ENCODE measurements at regions not wholly inside any gene's neighbourhood (a gene's known extent, or its start where the extent isn't known, plus 50 kb on each side); places are given as distances from the start of the nearest gene placed in this dataset.

GRCh38 chr5:98993512-98993911 lies 64.7 kb upstream of the CHD1 start:
- DNase-seq = no peak

DNA sequence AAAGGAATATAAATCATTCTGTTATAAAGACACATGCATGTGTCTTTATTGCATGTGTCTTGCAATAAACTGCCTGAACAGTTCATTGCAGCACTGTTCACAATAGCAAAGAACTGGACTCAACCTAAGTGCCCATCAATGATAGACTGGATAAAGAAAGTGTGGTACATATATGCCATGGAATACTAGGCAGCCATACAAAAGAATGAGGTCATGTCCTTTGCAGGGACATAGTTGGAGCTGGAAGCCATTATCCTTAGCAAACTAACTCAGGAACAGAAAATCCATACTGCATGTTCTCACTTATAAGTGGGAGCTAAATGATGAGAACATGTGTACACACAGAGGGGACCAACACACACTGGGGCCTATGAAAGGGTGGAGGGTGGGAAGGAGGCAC lies 63.7 kb upstream of the CHD1 start:
- DNase-seq = no peak

DNA sequence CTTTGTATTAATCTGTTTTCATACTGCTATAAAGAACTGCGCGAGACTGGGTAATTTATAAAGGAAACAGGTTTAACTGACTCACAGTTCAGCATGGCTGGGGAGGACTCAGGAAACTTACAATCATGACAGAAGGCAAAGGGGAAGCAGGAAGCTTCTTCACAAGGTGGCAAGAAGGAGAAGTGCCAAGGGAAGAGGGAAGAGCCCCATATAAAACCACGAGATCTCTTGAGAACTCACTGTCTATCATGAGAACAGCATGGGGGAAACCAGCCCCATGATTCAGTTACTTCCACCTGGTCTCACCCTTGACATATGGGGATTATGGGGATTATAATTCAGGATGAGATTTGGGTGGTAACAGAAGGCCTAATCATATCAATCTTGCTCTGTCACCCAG lies 60.9 kb upstream of the CHD1 start:
- no peak for DNase-seq

DNA sequence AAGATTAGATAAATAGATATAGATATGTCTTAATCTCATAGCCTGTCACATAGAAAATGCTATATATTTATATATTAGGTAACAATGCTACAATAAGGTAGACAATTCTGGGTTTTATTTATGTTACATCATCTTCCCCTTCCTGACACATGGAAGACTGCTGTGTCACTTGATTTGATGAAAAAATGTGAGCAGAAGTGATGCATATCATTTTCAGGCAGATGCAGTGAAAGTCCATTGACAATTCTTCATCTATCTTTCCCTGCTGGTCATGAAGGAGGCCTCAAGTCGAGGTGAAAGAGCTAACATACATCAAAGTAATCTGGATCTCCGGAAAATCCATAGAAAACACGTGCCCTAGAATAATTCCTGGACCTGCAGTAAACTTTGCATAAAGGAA lies 57.8 kb upstream of the CHD1 start:
- no peak for DNase-seq

GRCh38 chr5:98982880-98983279 lies 54.1 kb upstream of the CHD1 start:
- no peak for DNase-seq
